Ureter (tissue), 1 donor: ENCODE measurements at regions not wholly inside any gene's neighbourhood (a gene's known extent, or its start where the extent isn't known, plus 50 kb on each side); places are given as distances from the start of the nearest gene placed in this dataset.

Experiments
- DNase-seq: peaks from one replicate; pipeline ENCODE4 v3.0.0-alpha.2; 2020; ENCODE audit warnings: low spot score
- donor health status: DM: yes; HTN: yes; CAD: no.

GRCh38 chr15:67991706-67992105 is 62.4 kb upstream of the PIAS1 start:
- no peak for DNase-seq

GRCh38 chr15:67992411-67992810 is 61.7 kb upstream of the PIAS1 start:
- no peak for DNase-seq

DNA sequence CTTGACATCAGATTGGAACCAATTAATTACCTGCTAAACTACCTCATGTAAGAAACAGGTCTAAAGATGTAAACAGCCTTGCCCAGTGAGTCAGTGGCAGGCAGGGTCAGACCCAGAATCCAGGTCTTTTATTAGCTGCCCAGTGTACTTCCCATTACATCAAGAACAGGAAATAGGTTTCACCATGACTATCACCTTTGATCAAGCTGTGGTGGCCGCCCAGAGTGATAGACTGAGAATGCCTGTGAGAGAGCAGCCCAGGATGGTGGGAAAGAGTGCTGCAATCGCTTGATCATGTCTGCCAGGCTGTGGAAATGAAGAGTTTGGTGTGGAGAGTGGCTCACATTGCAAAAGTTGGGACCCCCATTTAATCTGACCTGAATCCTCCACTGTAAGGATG is 61.3 kb upstream of the PIAS1 start:
- no peak for DNase-seq

GRCh38 chr15:67997996-67998395 is 56.1 kb upstream of the PIAS1 start:
- no peak for DNase-seq

DNA sequence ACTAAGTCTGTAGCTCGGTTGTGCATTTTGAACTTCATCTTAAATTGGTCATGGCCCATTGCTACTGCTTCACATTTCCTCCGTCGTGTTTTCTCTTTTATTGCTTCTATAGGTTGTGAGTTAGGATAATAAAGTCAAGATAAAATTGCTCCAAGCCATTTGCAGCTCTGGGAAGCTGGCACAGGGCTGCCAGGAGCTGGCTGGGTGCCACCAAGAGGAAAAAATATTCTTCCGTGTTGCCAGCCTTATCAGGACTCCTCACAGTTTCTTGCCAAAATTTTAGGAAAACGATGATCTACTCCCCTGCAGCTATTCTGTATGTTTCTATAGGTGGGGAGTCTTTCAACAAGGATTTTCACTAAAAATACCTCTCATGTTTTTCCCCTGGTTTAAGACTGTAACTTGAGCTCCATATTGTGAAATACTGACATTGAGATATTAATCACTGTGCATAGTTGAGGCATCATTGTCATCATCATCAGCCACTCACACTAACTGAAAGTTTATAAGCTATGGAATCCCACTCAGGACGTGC is 55.4 kb upstream of the PIAS1 start:
- DNase-seq = no peak

DNA sequence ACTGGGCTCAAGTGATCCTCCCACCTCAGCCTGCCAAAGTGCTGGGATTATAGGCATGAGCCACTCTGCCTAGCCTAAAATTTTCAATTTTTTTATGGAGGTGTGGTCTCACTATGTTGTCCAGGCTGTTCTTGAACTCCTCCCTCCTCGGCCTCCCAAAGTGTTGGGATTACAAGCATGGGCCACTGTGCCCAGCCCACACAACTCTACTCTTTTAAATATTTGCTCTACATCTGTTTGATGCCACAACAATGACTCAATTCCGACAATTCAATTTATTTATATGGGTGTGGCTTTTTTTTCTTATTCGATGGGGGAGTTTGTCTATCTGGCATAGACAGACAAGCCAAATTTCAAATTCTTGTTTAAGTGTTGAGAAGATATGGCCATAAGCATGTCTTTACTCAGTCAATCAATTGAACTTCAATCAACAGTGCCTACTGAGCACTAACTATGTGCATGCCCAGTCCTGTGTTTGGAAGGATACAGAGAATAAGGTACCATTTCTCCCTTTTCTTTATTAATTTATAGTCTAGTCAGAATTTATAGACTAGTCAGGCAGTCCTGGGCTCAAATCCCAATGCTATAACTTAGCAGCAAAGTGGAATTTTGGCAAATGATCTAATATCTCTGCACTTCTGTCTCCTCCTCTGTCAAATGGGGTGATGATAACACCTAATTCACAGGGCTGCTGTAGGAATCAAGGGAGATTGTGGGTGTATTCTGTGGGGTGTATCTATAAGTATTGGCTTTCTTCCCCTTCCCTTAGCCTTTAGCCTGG is 54.6 kb upstream of the PIAS1 start:
- no peak for DNase-seq

GRCh38 chr15:68000754-68001153 is 53.4 kb upstream of the PIAS1 start:
- no peak for DNase-seq

DNA sequence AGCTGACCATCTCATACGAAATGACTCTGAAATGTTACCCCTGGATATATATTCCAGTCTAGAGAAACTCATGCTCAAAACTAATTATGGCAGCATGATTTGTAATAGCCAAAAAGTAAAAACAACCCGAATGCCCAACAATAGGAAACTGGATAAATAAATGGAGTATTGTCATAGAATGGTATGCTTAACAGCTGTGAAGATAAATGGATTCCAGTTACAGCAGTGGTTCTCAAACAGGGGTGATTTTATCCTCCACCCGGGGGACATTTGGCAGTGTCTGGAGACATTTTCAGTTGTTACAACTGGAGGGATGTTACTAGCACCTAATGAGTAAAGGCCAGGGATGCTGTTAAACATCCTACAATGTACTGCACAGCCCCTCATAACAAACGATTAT is 52.3 kb upstream of the PIAS1 start:
- DNase-seq = no peak

GRCh38 chr15:68003297-68003696 is 50.8 kb upstream of the PIAS1 start:
- no peak for DNase-seq
